Nephron progenitor cell (in vitro differentiated cells): ENCODE measurements at regions not wholly inside any gene's neighbourhood (a gene's known extent, or its start where the extent isn't known, plus 50 kb on each side); places are given as distances from the start of the nearest gene placed in this dataset.

Experiments
- DNase-seq: peaks from one replicate; pipeline ENCODE4 v3.0.0; 2021
- H3K27ac Mint-ChIP-seq: 2 replicates; pipeline ENCODE4 v1.8.0; 2021; ENCODE audit warnings: mild to moderate bottlenecking, moderate library complexity, mixed read lengths
- H3K27me3 Mint-ChIP-seq: 2 replicates; pipeline ENCODE4 v1.8.0; 2021; ENCODE audit warnings: mild to moderate bottlenecking, low read depth, mixed read lengths; ENCODE audit not compliant: poor library complexity
- H3K36me3 Mint-ChIP-seq: 2 replicates; pipeline ENCODE4 v1.8.0; 2021; ENCODE audit warnings: low read depth, mixed read lengths
- H3K4me1 Mint-ChIP-seq: 2 replicates; pipeline ENCODE4 v1.8.0; 2021; ENCODE audit warnings: mixed read lengths
- H3K4me3 Mint-ChIP-seq: 2 replicates; pipeline ENCODE4 v1.8.0; 2021; ENCODE audit warnings: mild to moderate bottlenecking, moderate library complexity, mixed read lengths
- H3K9me3 Mint-ChIP-seq: 2 replicates; pipeline ENCODE4 v1.8.0; 2021; ENCODE audit warnings: mild to moderate bottlenecking, moderate library complexity, mixed read lengths
- TF ChIP-seq, protein P1 (sequence below): fragments of 200-600 bp; sonication (generic); IDR thresholded peaks from 2 replicates; pipeline ENCODE4 v1.5.0; 2021; ENCODE audit warnings: antibody characterized with exemption

DNA sequence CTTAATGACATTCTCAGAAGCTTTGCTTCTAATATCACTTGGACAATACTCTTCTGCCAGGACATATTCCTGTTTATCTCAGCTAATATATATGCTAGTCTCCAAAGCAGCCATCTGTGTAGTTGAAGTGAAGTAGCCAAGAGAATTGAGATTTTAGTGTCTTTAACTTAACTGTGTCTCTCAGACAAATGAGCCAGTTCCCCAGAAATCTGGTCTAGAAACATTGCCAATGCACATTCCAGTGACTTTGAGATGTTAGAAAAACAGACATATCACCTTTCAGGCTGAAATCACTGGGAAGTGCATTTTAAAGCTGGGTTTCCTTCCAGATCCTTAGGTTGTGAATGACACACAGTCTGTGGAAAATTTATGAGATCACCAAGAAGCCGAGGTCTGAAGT, 114.6 kb downstream of the MTX3 start:
- no peak overlapping the region for H3K27ac Mint-ChIP-seq
- H3K4me1 Mint-ChIP-seq: peaks cover 18% of the 10 kb centered on the region
- DNase-seq: no peak

DNA sequence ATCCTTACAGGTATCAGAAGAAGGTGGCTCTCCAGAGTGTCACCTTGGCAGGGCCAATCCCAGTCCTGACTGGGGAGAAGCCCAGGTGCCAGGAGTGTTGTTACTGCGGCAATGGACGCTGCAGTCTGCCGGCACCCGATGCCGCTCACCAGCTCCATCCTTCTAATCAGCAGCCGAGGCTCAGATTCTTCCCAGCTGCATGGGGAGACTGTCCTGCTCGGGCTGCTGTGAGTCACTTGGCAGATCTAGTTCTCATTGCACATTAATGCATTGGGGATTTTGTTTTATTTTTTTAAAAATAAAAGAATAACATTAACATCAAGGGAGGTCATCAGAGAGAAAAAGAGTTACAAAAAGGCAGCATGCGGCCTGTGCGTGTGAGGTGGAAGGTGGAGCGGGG, 115.8 kb downstream of the MTX3 start:
- Mint-ChIP-seq H3K27me3 (peaks cover 4% of the 10 kb centered on the region), H3K4me1 (peaks cover 18% of the 10 kb centered on the region), H3K4me3 (no peak overlapping the region), H3K9me3 (peaks cover 3% of the 10 kb centered on the region), H3K27ac (no peak overlapping the region), H3K36me3 (no peaks in the 10 kb centered on the region)
- TF ChIP-seq, protein P1, sequence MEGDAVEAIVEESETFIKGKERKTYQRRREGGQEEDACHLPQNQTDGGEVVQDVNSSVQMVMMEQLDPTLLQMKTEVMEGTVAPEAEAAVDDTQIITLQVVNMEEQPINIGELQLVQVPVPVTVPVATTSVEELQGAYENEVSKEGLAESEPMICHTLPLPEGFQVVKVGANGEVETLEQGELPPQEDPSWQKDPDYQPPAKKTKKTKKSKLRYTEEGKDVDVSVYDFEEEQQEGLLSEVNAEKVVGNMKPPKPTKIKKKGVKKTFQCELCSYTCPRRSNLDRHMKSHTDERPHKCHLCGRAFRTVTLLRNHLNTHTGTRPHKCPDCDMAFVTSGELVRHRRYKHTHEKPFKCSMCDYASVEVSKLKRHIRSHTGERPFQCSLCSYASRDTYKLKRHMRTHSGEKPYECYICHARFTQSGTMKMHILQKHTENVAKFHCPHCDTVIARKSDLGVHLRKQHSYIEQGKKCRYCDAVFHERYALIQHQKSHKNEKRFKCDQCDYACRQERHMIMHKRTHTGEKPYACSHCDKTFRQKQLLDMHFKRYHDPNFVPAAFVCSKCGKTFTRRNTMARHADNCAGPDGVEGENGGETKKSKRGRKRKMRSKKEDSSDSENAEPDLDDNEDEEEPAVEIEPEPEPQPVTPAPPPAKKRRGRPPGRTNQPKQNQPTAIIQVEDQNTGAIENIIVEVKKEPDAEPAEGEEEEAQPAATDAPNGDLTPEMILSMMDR: no peak
- no peak for DNase-seq

More for the DNA sequence above, 114.6 kb downstream of the MTX3 start:
- H3K4me3 Mint-ChIP-seq: no peak overlapping the region
- peaks cover 4% of the 10 kb centered on the region for H3K27me3 Mint-ChIP-seq
- TF ChIP-seq, protein P1: no peak
- no peaks in the 10 kb centered on the region for H3K9me3 Mint-ChIP-seq
- no peaks in the 10 kb centered on the region for H3K36me3 Mint-ChIP-seq

DNA sequence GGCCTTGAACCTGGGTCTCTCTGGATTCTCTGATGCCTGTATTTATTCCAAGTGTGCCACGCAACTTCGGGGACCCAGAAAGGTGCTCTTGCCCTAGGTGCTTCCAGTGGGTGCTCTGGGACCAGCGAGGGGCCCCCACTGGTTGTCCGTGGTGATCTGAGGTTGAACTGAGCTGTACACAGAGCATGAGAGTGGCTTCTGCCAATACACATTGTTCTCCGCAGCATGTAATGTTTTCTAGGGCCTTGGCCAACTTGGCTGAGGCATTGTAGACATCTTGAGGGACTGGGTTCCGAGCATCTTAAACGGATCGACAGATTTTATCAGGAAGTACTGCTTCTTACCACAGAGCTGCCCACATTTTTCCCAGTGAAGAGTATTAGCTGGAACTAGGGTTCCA, 117.9 kb downstream of the MTX3 start:
- DNase-seq: no peak
- TF ChIP-seq, protein P1: no peak
- Mint-ChIP-seq H3K27me3 (no peaks in the 10 kb centered on the region), H3K9me3 (peaks cover 20% of the 10 kb centered on the region), H3K27ac (no peak overlapping the region), H3K4me3 (no peak overlapping the region), H3K36me3 (no peaks in the 10 kb centered on the region), H3K4me1 (peaks cover 18% of the 10 kb centered on the region)

DNA sequence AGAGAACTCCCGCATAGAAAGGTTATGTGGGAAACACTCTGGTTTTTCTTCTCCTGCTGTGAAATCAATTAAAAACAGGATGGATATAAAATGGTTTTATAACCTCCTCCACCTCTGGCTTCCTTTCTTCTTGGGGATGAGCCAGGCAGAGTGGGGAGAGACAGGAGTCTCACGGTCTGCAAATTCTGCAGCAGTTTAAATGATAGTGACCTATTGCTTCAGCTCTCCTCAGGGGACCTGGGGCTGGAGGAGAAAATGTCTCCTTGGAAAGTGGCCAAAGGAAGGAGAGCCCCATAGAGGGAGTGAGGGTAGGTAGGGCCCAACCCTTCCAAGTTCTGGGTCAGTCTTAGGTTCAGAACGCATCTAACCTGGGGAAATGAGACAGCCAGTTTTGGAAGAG, 118.8 kb downstream of the MTX3 start:
- TF ChIP-seq, protein P1: no peak

DNA sequence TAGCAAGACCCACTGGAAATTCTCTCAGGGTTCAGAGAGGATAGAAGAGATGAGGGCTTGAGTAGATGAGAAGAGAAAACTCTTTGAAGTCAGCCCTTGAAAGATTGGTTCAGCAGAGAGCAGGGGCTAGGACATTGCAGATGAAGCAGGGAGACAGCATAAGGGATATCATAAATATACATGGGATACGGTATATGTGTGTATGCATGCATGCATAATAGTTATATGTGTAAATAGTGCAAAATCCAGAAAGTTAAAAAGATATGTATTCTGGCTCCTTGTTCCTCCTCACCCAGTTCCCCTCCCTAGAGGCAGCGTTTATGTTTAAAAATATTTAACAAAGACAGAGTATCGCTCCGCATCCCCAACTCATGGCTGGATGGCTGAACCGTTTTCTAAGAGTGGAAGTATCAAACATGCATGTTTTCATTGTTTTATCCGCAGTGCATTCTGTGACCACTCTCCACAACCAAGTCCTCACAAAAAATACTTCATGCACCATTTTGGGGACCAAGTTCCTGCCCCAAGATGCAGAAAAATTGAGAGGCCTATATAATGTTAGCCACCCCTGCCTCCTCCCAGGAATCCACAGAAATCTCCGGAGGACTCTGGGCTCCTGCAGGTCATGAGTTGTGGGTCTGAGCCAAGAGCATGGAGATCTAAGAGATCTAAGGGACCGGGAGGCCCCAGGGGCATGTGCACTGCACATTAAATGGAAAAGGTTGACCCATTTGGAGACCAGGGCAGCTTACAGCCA, 119.5 kb downstream of the MTX3 start:
- Mint-ChIP-seq H3K9me3 (peaks cover 20% of the 10 kb centered on the region), H3K27ac (no peak overlapping the region), H3K36me3 (no peaks in the 10 kb centered on the region), H3K4me1 (peaks cover 13% of the 10 kb centered on the region), H3K4me3 (no peak overlapping the region), H3K27me3 (peaks cover 3% of the 10 kb centered on the region)
- no peak for DNase-seq
- TF ChIP-seq, protein P1: no peak

More for the DNA sequence above, 118.8 kb downstream of the MTX3 start:
- Mint-ChIP-seq H3K4me1 (peaks cover 18% of the 10 kb centered on the region), H3K36me3 (no peaks in the 10 kb centered on the region), H3K4me3 (no peak overlapping the region), H3K9me3 (peaks cover 20% of the 10 kb centered on the region), H3K27ac (peak overlapping the region; percentile 72), H3K27me3 (peaks cover 1% of the 10 kb centered on the region)
- DNase-seq: no peak

DNA sequence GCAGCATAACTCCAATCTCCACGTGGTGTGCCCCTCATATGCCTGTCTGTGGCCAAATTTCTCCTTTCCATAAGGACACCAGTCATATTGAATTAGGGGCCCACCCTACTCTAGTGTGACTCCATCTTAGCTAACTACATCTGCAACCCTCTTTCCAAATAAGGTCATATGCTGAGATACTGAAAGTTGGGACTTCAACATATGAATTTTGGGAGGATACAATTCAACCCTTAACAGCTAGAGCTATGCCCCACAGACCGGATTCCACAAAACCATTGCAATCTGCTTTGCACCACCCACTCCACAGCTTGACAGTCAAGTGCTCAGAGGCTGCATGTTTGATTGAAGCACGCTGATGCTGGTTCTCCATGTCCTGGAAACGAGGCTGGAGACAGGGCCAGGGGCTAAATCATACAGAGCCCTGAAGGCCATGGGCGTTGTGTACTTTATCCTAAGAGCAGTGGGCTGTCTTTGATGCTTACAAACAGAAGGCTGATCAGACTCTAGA, 122.8 kb downstream of the MTX3 start:
- Mint-ChIP-seq H3K4me3 (no peak overlapping the region), H3K4me1 (no peaks in the 10 kb centered on the region), H3K27ac (no peak overlapping the region), H3K27me3 (peaks cover 7% of the 10 kb centered on the region), H3K9me3 (peaks cover 20% of the 10 kb centered on the region), H3K36me3 (no peaks in the 10 kb centered on the region)
- no peak for DNase-seq
- TF ChIP-seq, protein P1: no peak
